Retinal pigment epithelial cell (primary cell): ENCODE measurements at regions not wholly inside any gene's neighbourhood (a gene's known extent, or its start where the extent isn't known, plus 50 kb on each side); places are given as distances from the start of the nearest gene placed in this dataset.

Experiments used
- DNase-seq: peaks from one replicate; pipeline ENCODE4 v3.0.0-alpha.2; 2010; ENCODE audit warnings: low read depth
- H3K4me3 ChIP-seq: 2 replicates; pipeline ENCODE4 v1.5.1; 2011; ENCODE audit warnings: mild to moderate bottlenecking, low read length, control low read depth, moderate library complexity
- TF ChIP-seq, protein P1 (sequence below): conservative IDR thresholded peaks from 2 replicates; pipeline ENCODE4 v1.5.1; 2011; ENCODE audit warnings: low read depth, low read length, control low read depth, inconsistent platforms

DNA sequence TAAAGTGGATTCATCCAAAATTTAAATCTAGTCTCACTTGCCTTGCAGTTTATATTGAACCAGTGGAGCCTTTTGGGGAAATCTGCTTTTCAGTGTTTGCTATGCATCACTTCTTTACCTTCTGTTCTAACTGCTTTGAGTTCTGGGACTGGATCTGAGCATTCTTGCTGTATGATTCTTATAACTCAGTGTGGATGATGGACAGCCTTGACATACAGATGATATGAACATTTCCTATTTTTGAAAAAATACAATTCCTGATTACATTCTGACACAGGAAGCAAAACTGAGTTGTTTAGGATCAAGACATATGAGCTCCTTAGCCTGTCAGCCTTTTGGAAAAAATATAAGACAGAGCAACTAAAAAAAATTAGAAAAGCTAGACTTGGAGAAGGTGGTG is 115.2 kb downstream of the DISP1 start:
- H3K4me3 ChIP-seq: no peak overlapping the region
- DNase-seq: no peak
- TF ChIP-seq, protein P1, sequence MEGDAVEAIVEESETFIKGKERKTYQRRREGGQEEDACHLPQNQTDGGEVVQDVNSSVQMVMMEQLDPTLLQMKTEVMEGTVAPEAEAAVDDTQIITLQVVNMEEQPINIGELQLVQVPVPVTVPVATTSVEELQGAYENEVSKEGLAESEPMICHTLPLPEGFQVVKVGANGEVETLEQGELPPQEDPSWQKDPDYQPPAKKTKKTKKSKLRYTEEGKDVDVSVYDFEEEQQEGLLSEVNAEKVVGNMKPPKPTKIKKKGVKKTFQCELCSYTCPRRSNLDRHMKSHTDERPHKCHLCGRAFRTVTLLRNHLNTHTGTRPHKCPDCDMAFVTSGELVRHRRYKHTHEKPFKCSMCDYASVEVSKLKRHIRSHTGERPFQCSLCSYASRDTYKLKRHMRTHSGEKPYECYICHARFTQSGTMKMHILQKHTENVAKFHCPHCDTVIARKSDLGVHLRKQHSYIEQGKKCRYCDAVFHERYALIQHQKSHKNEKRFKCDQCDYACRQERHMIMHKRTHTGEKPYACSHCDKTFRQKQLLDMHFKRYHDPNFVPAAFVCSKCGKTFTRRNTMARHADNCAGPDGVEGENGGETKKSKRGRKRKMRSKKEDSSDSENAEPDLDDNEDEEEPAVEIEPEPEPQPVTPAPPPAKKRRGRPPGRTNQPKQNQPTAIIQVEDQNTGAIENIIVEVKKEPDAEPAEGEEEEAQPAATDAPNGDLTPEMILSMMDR: no peak

DNA sequence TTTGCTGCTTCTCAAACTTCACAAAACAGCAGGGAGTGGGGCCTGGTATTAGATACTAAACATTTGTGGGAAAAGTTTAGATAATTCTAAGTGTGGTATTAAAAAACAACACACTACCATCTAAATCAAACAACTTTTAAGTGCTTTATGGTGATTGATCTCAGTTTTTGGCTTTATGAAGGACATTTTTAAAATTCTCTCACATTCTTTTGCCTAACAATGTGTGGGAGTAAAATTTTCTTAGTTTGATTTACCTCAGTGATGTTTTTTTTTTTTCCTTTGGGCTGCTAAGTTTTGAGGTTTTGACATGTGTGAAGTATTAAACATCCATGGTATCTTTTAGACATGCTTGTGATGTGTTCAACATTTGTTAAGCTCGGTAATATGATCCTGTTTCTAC is 116.2 kb downstream of the DISP1 start:
- H3K4me3 ChIP-seq: no peak overlapping the region
- no peak for DNase-seq
- TF ChIP-seq, protein P1: no peak

DNA sequence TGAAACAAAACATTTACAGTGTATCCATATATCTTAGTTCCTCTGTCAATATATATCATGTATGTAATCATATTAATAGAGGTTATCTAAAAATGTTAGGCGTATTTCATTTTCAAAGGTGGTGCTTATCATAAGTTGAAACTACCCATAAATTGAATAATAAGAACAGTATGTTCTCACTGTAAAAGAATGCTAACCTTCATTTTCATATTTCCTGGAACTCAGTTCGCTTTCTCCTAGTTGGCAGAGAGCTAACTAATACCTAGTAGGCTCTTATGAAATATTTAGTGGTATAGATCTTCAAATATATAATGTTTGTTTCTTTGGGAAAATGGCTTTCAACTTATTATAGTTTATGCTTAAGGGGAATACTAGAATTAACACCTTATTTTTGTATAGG is 118.4 kb downstream of the DISP1 start:
- H3K4me3 ChIP-seq: no peak overlapping the region
- DNase-seq: no peak
- TF ChIP-seq, protein P1: no peak

DNA sequence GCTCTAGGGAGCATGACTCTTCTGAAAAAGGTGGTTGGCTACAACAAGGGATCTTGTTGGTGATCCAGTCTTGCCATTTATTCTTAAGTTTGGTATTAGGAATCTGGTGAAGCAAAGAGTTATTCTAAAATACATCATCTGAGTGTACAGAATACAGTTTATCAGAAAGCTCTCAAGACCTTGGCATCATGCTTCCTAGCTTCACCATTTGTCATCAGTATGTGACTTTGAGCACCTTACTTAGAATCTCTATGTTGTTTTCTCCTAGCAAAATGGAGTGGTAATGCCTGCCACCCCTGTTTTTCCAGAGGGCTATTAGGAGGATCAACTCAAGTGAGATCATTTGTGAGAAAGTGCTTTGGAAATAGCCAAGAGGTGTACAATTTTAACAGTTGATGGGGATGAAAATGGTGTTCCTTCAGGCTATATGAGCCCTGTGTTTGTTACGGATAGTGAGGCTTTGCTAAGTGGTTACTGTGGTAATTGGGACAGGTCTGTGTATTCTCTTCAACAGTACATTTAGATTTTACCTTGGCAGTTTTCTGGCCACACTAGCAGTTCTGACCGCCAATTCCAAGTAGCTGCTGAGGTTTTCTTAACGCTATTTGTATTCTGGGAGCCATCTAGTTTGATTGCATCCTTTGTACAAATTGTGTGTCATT is 120.5 kb downstream of the DISP1 start:
- TF ChIP-seq, protein P1: no peak
- no peak for DNase-seq
- no peak overlapping the region for H3K4me3 ChIP-seq

DNA sequence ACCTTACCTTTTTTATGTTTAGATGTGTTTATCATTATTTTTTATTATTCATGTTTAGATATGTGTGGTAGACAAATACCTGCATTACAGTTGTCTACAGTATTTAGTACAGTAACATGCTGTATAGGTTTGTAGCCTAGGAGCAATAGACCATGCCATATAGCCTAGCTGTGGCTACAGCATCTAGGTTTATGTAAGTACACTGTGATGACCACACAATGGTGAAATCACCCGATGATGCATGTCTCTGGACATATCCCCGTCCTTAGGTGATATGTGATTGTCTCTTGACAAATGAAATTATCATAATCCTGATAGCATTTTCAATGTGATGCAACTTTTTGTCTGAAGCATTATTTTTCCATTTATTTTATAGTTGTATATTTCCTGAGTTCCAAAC is 121.2 kb downstream of the DISP1 start:
- TF ChIP-seq, protein P1: no peak

DNA sequence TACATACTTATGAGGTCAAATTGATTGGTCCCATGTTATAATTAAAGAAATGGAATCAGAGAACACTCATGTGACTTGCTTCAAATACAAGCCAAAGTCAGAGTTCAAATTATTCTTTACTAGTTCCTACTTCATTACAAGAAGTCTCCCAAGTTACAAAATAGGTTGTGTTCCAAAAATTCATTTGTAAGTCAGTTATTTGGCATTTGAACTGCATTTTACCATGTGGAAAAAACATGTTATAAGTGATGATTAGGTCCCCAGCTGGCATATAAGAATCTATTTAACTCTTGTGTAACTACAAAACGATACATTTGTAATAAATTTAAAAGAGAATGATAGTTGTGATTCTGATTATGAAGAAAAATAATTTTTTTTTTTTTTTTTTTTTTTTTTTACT is 124.1 kb downstream of the DISP1 start:
- no peak overlapping the region for H3K4me3 ChIP-seq
- TF ChIP-seq, protein P1: no peak
- DNase-seq: no peak

More for the DNA sequence above, 121.2 kb downstream of the DISP1 start:
- no peak overlapping the region for H3K4me3 ChIP-seq
- DNase-seq: no peak

DNA sequence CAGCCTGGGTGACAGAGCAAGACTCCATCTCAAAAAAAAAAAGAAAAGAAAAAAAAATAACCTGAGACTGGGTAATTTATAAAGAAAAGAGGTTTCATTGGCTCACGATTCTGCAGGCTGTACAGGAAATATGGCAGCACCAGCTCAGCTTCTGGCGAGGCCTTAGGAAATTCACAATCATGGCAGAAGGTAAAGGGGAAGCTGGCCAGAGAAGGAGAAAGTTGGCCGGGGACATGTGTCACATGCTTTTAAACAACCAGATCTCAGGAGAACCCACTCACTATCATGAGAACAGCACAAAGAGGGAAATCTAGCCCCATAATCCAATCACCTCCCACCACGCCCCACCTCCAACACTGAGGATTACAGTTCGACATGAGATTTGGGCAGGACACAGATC is 125.3 kb downstream of the DISP1 start:
- TF ChIP-seq, protein P1: no peak
- no peak for DNase-seq
- H3K4me3 ChIP-seq: no peak overlapping the region
